ENCODE measurements at regions not wholly inside any gene's neighbourhood (a gene's known extent, or its start where the extent isn't known, plus 50 kb on each side); places are given as distances from the start of the nearest gene placed in this dataset.
"Not testable (repeated sequence)": the region's sequence is repeated elsewhere in the genome, so short reads cannot be mapped to it uniquely, and the experiment has no call there.

GRCh38 chr14:105888784-105889665, 362.6 kb downstream of the TMEM121 start:
- ATAC-seq, result no peak
- peaks cover 6 to 30% (median 18%) of the 10 kb centered on the region in 4 donors for H3K4me1 Mint-ChIP-seq
- peak in 3 of 10 donors; percentile 1 to 36 (median 11) for DNase-seq
- no peaks in the 10 kb centered on the region for H3K36me3 Mint-ChIP-seq
- peak overlapping the region in 5 of 10 donors; percentile 47 to 69 (median 65) for H3K27ac Mint-ChIP-seq
- H3K27me3 Mint-ChIP-seq, result peaks cover 0 to 17% (median 7%) of the 10 kb centered on the region in 5 donors
- POLR2A ChIA-PET, result no interaction called here
- peak overlapping the region in 4 of 10 donors; percentile 10 to 32 (median 23) for H3K4me3 Mint-ChIP-seq
- H3K9me3 Mint-ChIP-seq, result peaks cover 0 to 8% (median 0%) of the 10 kb centered on the region in 9 donors

GRCh38 chr14:105889666-105890473, 363.5 kb downstream of the TMEM121 start:
- DNase-seq, result peak in 3 of 10 donors; percentile 0 to 44 (median 11)
- ATAC-seq, result no peak
- Mint-ChIP-seq H3K27me3 (peaks cover 0 to 17% (median 9%) of the 10 kb centered on the region in 5 donors), H3K36me3 (no peaks in the 10 kb centered on the region), H3K27ac (peak overlapping the region in 4 of 10 donors; percentile 32 to 60 (median 42)), H3K9me3 (peaks cover 0 to 8% (median 0%) of the 10 kb centered on the region in 9 donors), H3K4me3 (peak overlapping the region in 2 of 10 donors; percentile 7 to 32), H3K4me1 (peaks cover 6 to 30% (median 19%) of the 10 kb centered on the region in 4 donors)
- POLR2A ChIA-PET, result no interaction called here

- peak in 3 of 10 donors; percentile 1 to 16 (median 13) for DNase-seq
- H3K27me3 Mint-ChIP-seq, result peaks cover 0 to 17% (median 13%) of the 10 kb centered on the region in 5 donors
- peak overlapping the region in 1 of 10 donors; percentile 28 for H3K4me3 Mint-ChIP-seq
- H3K4me1 Mint-ChIP-seq, result peaks cover 6 to 30% (median 20%) of the 10 kb centered on the region in 4 donors
- POLR2A ChIA-PET, result no interaction called here
- ATAC-seq, result no peak
- peaks cover 0 to 8% (median 0%) of the 10 kb centered on the region in 9 donors for H3K9me3 Mint-ChIP-seq
- H3K27ac Mint-ChIP-seq, result no peak overlapping the region
- H3K36me3 Mint-ChIP-seq, result no peaks in the 10 kb centered on the region
Measured at GRCh38 chr14:105890474-105891220, 364.3 kb downstream of the TMEM121 start.

GRCh38 chr14:105891221-105891602, 364.8 kb downstream of the TMEM121 start:
- Mint-ChIP-seq H3K9me3 (peaks cover 0 to 8% (median 0%) of the 10 kb centered on the region in 9 donors), H3K4me1 (peaks cover 6 to 30% (median 20%) of the 10 kb centered on the region in 4 donors), H3K27ac (no peak overlapping the region), H3K36me3 (no peaks in the 10 kb centered on the region), H3K4me3 (no peak overlapping the region), H3K27me3 (peaks cover 0 to 17% (median 13%) of the 10 kb centered on the region in 5 donors)
- no peak for DNase-seq
- ATAC-seq, result no peak
- POLR2A ChIA-PET, result no interaction called here

- Mint-ChIP-seq H3K4me1 (peaks cover 6 to 36% (median 26%) of the 10 kb centered on the region in 4 donors), H3K27ac (no peak overlapping the region), H3K9me3 (peaks cover 0 to 8% (median 0%) of the 10 kb centered on the region in 9 donors), H3K36me3 (no peaks in the 10 kb centered on the region), H3K27me3 (peaks cover 0 to 17% (median 13%) of the 10 kb centered on the region in 5 donors), H3K4me3 (no peak overlapping the region)
- POLR2A ChIA-PET, result no interaction called here
- ATAC-seq (no peak), DNase-seq (peak in 2 of 10 donors; percentile 12 to 60)
Measured at GRCh38 chr14:105891631-105892452, 365.5 kb downstream of the TMEM121 start.

GRCh38 chr14:105892453-105893441, 366.4 kb downstream of the TMEM121 start:
- H3K4me3 Mint-ChIP-seq, POLR2A ChIA-PET, H3K9me3 Mint-ChIP-seq, H3K36me3 Mint-ChIP-seq, ATAC-seq: not testable (repeated sequence)
- Mint-ChIP-seq H3K4me1 (peaks cover 8 to 35% (median 28%) of the 10 kb centered on the region in 4 donors), H3K27me3 (peaks cover 0 to 17% (median 13%) of the 10 kb centered on the region in 5 donors), H3K27ac (peak overlapping the region in 1 of 10 donors; percentile 15)
- peak in 2 of 10 donors; percentile 9 to 58 for DNase-seq

GRCh38 chr14:105893686-105894085, 367.3 kb downstream of the TMEM121 start:
- H3K4me3 Mint-ChIP-seq, ATAC-seq, H3K9me3 Mint-ChIP-seq, H3K36me3 Mint-ChIP-seq, H3K27ac Mint-ChIP-seq, POLR2A ChIA-PET: not testable (repeated sequence)
- peak in 1 of 10 donors; percentile 32 for DNase-seq
- H3K4me1 Mint-ChIP-seq, result peaks cover 8 to 28% (median 22%) of the 10 kb centered on the region in 4 donors
- peaks cover 0 to 17% (median 15%) of the 10 kb centered on the region in 5 donors for H3K27me3 Mint-ChIP-seq

GRCh38 chr14:105894125-105894977, 368.0 kb downstream of the TMEM121 start:
- DNase-seq, result peak in 3 of 10 donors; percentile 0 to 57 (median 12)
- ATAC-seq, result no peak
- Mint-ChIP-seq H3K9me3 (no peaks in the 10 kb centered on the region), H3K36me3 (no peaks in the 10 kb centered on the region), H3K27ac (no peak overlapping the region), H3K4me1 (peaks cover 8 to 29% (median 20%) of the 10 kb centered on the region in 4 donors), H3K27me3 (peaks cover 0 to 17% (median 14%) of the 10 kb centered on the region in 5 donors), H3K4me3 (no peak overlapping the region)
- POLR2A ChIA-PET, result no interaction called here

- H3K4me3 Mint-ChIP-seq, result peak overlapping the region in 2 of 10 donors; percentile 4 to 22
- H3K27me3 Mint-ChIP-seq, result peaks cover 0 to 19% (median 7%) of the 10 kb centered on the region in 5 donors
- peaks cover 5 to 21% (median 16%) of the 10 kb centered on the region in 4 donors for H3K4me1 Mint-ChIP-seq
- H3K9me3 Mint-ChIP-seq, result no peaks in the 10 kb centered on the region
- H3K27ac Mint-ChIP-seq, result no peak overlapping the region
- DNase-seq (peak in 2 of 10 donors; percentile 0 to 40), ATAC-seq (no peak)
- H3K36me3 Mint-ChIP-seq, result no peaks in the 10 kb centered on the region
- POLR2A ChIA-PET, result no interaction called here
Measured at GRCh38 chr14:105894978-105895881, 368.8 kb downstream of the TMEM121 start.
